ENCODE measurements at regions not wholly inside any gene's neighbourhood (a gene's known extent, or its start where the extent isn't known, plus 50 kb on each side); places are given as distances from the start of the nearest gene placed in this dataset.

- no peaks in the 10 kb centered on the region for H3K27me3 Mint-ChIP-seq
- H3K27ac ChIP-seq (ENCODE audit: low read depth in 1 of 2, low read length in 2 of 2): no peak overlapping the region
- H3K4me1 ChIP-seq (ENCODE audit: insufficient read depth, low read length): peaks cover 21% of the 10 kb centered on the region
- TF ChIP-seq CTCF (IDR thresholded peaks at IDR 0.05): no peak
- H3K9me3 ChIP-seq (ENCODE audit: control insufficient read depth in 1 of 2, insufficient read depth in 1 of 2, low read length in 2 of 2): no peaks in the 10 kb centered on the region
- no peak for ATAC-seq (ENCODE audit: poor library complexity)
- intact Hi-C loops (cut with DNase I, micrococcal nuclease): no loop called here
- no peak overlapping the region for H3K27ac Mint-ChIP-seq
- CTCF ChIA-PET: no interaction called here
- peaks cover 31% of the 10 kb centered on the region for H3K4me1 Mint-ChIP-seq (ENCODE audit: low read depth)
- H3K36me3 Mint-ChIP-seq (ENCODE audit: low read depth): no peaks in the 10 kb centered on the region
- no peak overlapping the region for H3K4me3 Mint-ChIP-seq
- no peak for DNase-seq
- POLR2A ChIA-PET: no interaction called here
- H3K4me3 ChIP-seq (ENCODE audit: low read length): no peak overlapping the region
- H3K36me3 ChIP-seq (ENCODE audit: insufficient read depth, low read length): no peaks in the 10 kb centered on the region
- no peaks in the 10 kb centered on the region for H3K9me3 Mint-ChIP-seq
- H3K27me3 ChIP-seq (ENCODE audit: control insufficient read depth in 1 of 2, insufficient read depth in 2 of 2, low read length in 2 of 2): no peaks in the 10 kb centered on the region
Measured at GRCh38 chr3:141684758-141685157, 53.3 kb upstream of the RNF7 start.

GRCh38 chr3:141686466-141687291 lies 51.4 kb upstream of the RNF7 start:
- H3K27ac Mint-ChIP-seq: peak overlapping the region; percentile 49
- peaks cover 22% of the 10 kb centered on the region for H3K4me1 Mint-ChIP-seq (ENCODE audit: low read depth)
- peak overlapping the region; percentile 81 for H3K4me3 Mint-ChIP-seq
- no peak overlapping the region for H3K27ac ChIP-seq (ENCODE audit: low read depth in 1 of 2, low read length in 2 of 2)
- H3K36me3 ChIP-seq (ENCODE audit: insufficient read depth, low read length): no peaks in the 10 kb centered on the region
- TF ChIP-seq CTCF (IDR thresholded peaks at IDR 0.05): no peak
- intact Hi-C loops (cut with DNase I, micrococcal nuclease): no loop called here
- no peaks in the 10 kb centered on the region for H3K27me3 ChIP-seq (ENCODE audit: control insufficient read depth in 1 of 2, insufficient read depth in 2 of 2, low read length in 2 of 2)
- H3K27me3 Mint-ChIP-seq: no peaks in the 10 kb centered on the region
- H3K4me3 ChIP-seq (ENCODE audit: low read length): peak overlapping the region; percentile 41
- H3K9me3 ChIP-seq (ENCODE audit: control insufficient read depth in 1 of 2, insufficient read depth in 1 of 2, low read length in 2 of 2): no peaks in the 10 kb centered on the region
- DNase-seq (peak in 3 of 14 experiments; percentile 7 to 36 (median 35)), ATAC-seq (ENCODE audit: poor library complexity) (no peak)
- peaks cover 13% of the 10 kb centered on the region for H3K4me1 ChIP-seq (ENCODE audit: insufficient read depth, low read length)
- H3K36me3 Mint-ChIP-seq (ENCODE audit: low read depth): no peaks in the 10 kb centered on the region
- H3K9me3 Mint-ChIP-seq: no peaks in the 10 kb centered on the region
- ChIA-PET POLR2A (no interaction called here), CTCF (no interaction called here)

Measured in CD4-positive, alpha-beta T cell (primary cell).